ENCODE measurements at regions not wholly inside any gene's neighbourhood (a gene's known extent, or its start where the extent isn't known, plus 50 kb on each side); places are given as distances from the start of the nearest gene placed in this dataset.

- Histone ChIP-seq H3K4me1 (replicated peaks in 1 of 4; ENCODE audit: control insufficient read depth in 3 of 4, insufficient read depth in 4 of 4, low read length in 3 of 4) (peaks cover 0 to 4% (median 1%) of the 10 kb centered on the region in 4 experiments; a peak in 3 of 7 replicates), H2BK5ac (ENCODE audit: low read depth, low read length) (no peak overlapping the region), H3K27ac (ENCODE audit: low read depth, low read length) (no peak overlapping the region), H3K9me3 (ENCODE audit: insufficient read depth in 2 of 2, low read depth in 1 of 2, low read length in 1 of 2) (no peaks in the 10 kb centered on the region), H2AK5ac (ENCODE audit: low read depth, low read length) (no peak overlapping the region), H3K18ac (ENCODE audit: extremely low read depth, low read length) (no peak overlapping the region), H3K4ac (replicated peaks; ENCODE audit: insufficient read length, low read depth, low read length) (no peak overlapping the region), H4K20me1 (replicated peaks in 1 of 2; ENCODE audit: control insufficient read depth in 1 of 2, insufficient read depth in 2 of 2, low read length in 2 of 2) (no peaks in the 10 kb centered on the region), H3K4me3 (ENCODE audit: extremely low read depth in 1 of 4, insufficient read depth in 2 of 4, low read depth in 3 of 4, low read length in 4 of 4) (no peak overlapping the region), H3K79me1 (ENCODE audit: low read depth, low read length) (no peaks in the 10 kb centered on the region), H3K23ac (ENCODE audit: insufficient read length) (no peak overlapping the region), H4K8ac (ENCODE audit: extremely low read depth, insufficient read depth, low read length) (peak overlapping the region; percentile 9; the same call in 1 of the 2 replicates), H3K23me2 (ENCODE audit: low read depth, low read length) (peaks cover 10% of the 10 kb centered on the region; the same call in 1 of the 2 replicates), H2BK20ac (ENCODE audit: low read length) (no peak overlapping the region), H4K91ac (replicated peaks; ENCODE audit: insufficient read length, low read length) (no peak overlapping the region), H3K14ac (ENCODE audit: insufficient read length) (no peak overlapping the region), H3K27me3 (replicated peaks in 1 of 4; ENCODE audit: control insufficient read depth in 3 of 4, extremely low read depth in 1 of 4, insufficient read depth in 3 of 4, low read length in 3 of 4) (peaks cover 0 to 5% (median 0%) of the 10 kb centered on the region in 4 experiments; a peak in 1 of 7 replicates), H4K5ac (ENCODE audit: insufficient read length, low read depth, low read length) (no peak overlapping the region), H2BK12ac (ENCODE audit: low read depth, low read length) (no peak overlapping the region), H3K79me2 (ENCODE audit: control insufficient read depth in 1 of 2, insufficient read depth in 2 of 2, low read length in 2 of 2) (no peaks in the 10 kb centered on the region), H2BK15ac (ENCODE audit: low read length) (no peak overlapping the region), H3K36me3 (ENCODE audit: control insufficient read depth in 2 of 4, insufficient read depth in 4 of 4, low read length in 3 of 4) (no peaks in the 10 kb centered on the region), H2AFZ (ENCODE audit: low read length) (no peak overlapping the region), H3K4me2 (ENCODE audit: insufficient read depth in 1 of 2, low read depth in 2 of 2, low read length in 2 of 2) (no peak overlapping the region), H2BK120ac (replicated peaks; ENCODE audit: low read depth, low read length) (no peak overlapping the region), H3K56ac (replicated peaks; ENCODE audit: insufficient read length, low read depth, low read length) (no peak overlapping the region), H3K9ac (replicated peaks in 1 of 4; ENCODE audit: extremely low read depth in 1 of 4, low read depth in 3 of 4, low read length in 3 of 4) (no peak overlapping the region)
- TF ChIP-seq SRF (IDR thresholded peaks at IDR 0.05; ENCODE audit: low read depth, low read length), result no peak
- no peak for TF ChIP-seq POLR2A (IDR thresholded peaks at IDR 0.05; ENCODE audit: control extremely low read depth in 1 of 2, low read depth in 2 of 2, low read length in 2 of 2)
- TF ChIP-seq TAF7 (optimal IDR thresholded peaks at IDR 0.05; ENCODE audit: borderline replicate concordance, low read depth, low read length), result no peak
- no peak for FAIRE-seq
- ChIA-PET CTCF (ENCODE audit: partially characterized antibody) (interaction anchor here (0.5 to 0.6 kb wide), 2 partner anchors 15 to 482 kb away, joined by 3 read pairs; no protein-coding TSS in a partner anchor), POLR2A (ENCODE audit: partially characterized antibody) (no interaction called here)
- WGBS, 2 experiments (ENCODE audit: extremely low coverage in 1 of 2, insufficient coverage in 1 of 2, insufficient read length in 1 of 2, insufficient replicate concordance in 2 of 2, low coverage in 1 of 2, low lambda C conversion rate in 2 of 2, missing lambda C conversion rate in 1 of 2), result 97% methylated on average over 10 of the region's 10 CpGs; no CpG with 5 or more reads in 1 of the 2 experiments
- DNase-seq (ENCODE audit: low read depth in 1 of 2, low spot score in 2 of 2), result no peak
Observed at GRCh38 chr22:27650572-27650971, 151.0 kb downstream of the MN1 start.

Data from H1 (cell line).